SU-DHL-6 (cell line): ENCODE measurements at regions not wholly inside any gene's neighbourhood (a gene's known extent, or its start where the extent isn't known, plus 50 kb on each side); places are given as distances from the start of the nearest gene placed in this dataset.

Experiments used
- EZH2phosphoT487 ChIP-seq: fragments of 200-600 bp; sonication (generic), shearing (Covaris generic); conservative IDR thresholded peaks from 2 replicates; pipeline ENCODE4 v1.6.1; 2018; ENCODE audit warnings: mild to moderate bottlenecking, antibody characterized with exemption, low read length, moderate library complexity, mixed read lengths
- TF ChIP-seq, protein P1 (sequence below): fragments of 200-600 bp; sonication (generic); IDR thresholded peaks from one replicate; pipeline ENCODE4 v1.5.1; 2017; ENCODE audit warnings: antibody characterized with exemption, mild to moderate bottlenecking, low read length, moderate library complexity; ENCODE audit not compliant: insufficient read depth, poor library complexity, severe bottlenecking

DNA sequence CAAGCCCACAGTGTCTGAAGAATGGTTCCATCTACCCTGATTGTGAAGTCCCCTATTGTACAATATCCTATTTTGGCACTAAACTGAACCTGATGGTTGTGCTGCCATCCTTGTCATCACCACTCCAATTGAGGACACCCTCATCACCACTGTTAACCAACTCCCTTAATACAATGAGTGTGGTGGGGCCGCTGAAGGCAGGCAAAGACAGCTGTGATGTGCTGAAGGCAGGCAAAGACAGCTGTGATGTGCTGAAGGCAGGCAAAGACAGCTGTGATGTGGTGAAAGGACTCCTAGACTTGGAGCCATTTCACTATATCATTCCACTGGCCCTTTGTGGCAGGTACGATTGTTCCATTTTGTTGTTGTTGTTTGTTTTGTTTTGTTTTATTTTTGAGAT is 481.6 kb downstream of the SOX6 start:
- TF ChIP-seq, protein P1, sequence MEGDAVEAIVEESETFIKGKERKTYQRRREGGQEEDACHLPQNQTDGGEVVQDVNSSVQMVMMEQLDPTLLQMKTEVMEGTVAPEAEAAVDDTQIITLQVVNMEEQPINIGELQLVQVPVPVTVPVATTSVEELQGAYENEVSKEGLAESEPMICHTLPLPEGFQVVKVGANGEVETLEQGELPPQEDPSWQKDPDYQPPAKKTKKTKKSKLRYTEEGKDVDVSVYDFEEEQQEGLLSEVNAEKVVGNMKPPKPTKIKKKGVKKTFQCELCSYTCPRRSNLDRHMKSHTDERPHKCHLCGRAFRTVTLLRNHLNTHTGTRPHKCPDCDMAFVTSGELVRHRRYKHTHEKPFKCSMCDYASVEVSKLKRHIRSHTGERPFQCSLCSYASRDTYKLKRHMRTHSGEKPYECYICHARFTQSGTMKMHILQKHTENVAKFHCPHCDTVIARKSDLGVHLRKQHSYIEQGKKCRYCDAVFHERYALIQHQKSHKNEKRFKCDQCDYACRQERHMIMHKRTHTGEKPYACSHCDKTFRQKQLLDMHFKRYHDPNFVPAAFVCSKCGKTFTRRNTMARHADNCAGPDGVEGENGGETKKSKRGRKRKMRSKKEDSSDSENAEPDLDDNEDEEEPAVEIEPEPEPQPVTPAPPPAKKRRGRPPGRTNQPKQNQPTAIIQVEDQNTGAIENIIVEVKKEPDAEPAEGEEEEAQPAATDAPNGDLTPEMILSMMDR = no peak
- no peak for TF ChIP-seq EZH2phosphoT487
